HCT116 (cell line): ENCODE measurements at regions not wholly inside any gene's neighbourhood (a gene's known extent, or its start where the extent isn't known, plus 50 kb on each side); places are given as distances from the start of the nearest gene placed in this dataset.

Experiments used
- ATAC-seq: fragments of 200-7000 bp; cut with Tn5 transposase; 2 replicates; pipeline ENCODE4 v1.9.1; 2020; ENCODE audit warnings: mild to moderate bottlenecking, moderate library complexity
- BruUV-seq: library from RNA; stranded (reverse); fragments of 400-500 nt; replicated peaks from 2 replicates; lab custom pipeline; 2021; lab: Mats Ljungman, UMichigan
- CTCF ChIA-PET: fragments of 300-600 bp; sonication (Branson Sonifier 250); formaldehyde crosslinking; loops from one replicate; lab custom pipeline; 2021; ENCODE audit warnings: antibody characterized with exemption; lab: Charles Lee
- POLR2A ChIA-PET: fragments of 300-600, 350-600 bp; sonication (Branson Sonifier 250); formaldehyde crosslinking; loops from one replicate; lab custom pipeline; 2021; ENCODE audit warnings: antibody characterized with exemption; lab: Charles Lee
- RAD21 ChIA-PET, 2 experiments: fragments of 300-600 bp; sonication (Branson Sonifier 250); formaldehyde crosslinking; loops; one replicate each; lab custom pipeline; 2023; ENCODE audit warnings: low total read pairs in 2 of 2; ENCODE audit not compliant: uncharacterized antibody in 2 of 2, unreplicated experiment in 2 of 2, low non-redundant PET in 1 of 2; lab: Charles Lee
- DNase-seq: peaks from one replicate; pipeline ENCODE4 v3.0.0-alpha.2; 2010; ENCODE audit warnings: low read depth, low spot score
- H2AFZ ChIP-seq: fragments of 200-600 bp; shearing (Covaris generic), sonication (generic); 2 replicates; pipeline ENCODE4 v1.6.1; 2017; ENCODE audit warnings: low read depth, mixed run types, mixed read lengths, antibody characterized with exemption, low read length; ENCODE audit not compliant: poor library complexity, severe bottlenecking
- H3K27ac ChIP-seq: 2 replicates; pipeline ENCODE4 v1.5.1; 2012; ENCODE audit warnings: low read depth, low read length
- H3K27me3 ChIP-seq: fragments of 200-600 bp; sonication (generic); 2 replicates; pipeline ENCODE4 v1.6.1; 2016; ENCODE audit warnings: mixed run types, low read length, mixed read lengths; ENCODE audit not compliant: insufficient read depth
- H3K36me3 ChIP-seq, 2 experiments: fragments of 200-500 bp in 1 of 2; fragments of 200-600 bp in 1 of 2; sonication (Bioruptor generic) in 1 of 2; sonication (generic) in 1 of 2; 2 replicates each; pipeline versions ENCODE4 v1.5.1 to v1.6.1; 2014 to 2016; ENCODE audit warnings: low read length in 2 of 2, inconsistent platforms in 1 of 2, mixed read lengths in 1 of 2, mixed run types in 1 of 2; ENCODE audit not compliant: insufficient read depth in 2 of 2, control insufficient read depth in 1 of 2
- H3K4me1 ChIP-seq, 2 experiments: fragments of 200-600 bp in 1 of 2; sonication (generic) in 1 of 2; 2 replicates each; pipeline versions ENCODE4 v1.5.1 to v1.6.1; 2012 to 2017; ENCODE audit warnings: low read length in 2 of 2, inconsistent platforms in 1 of 2, mild to moderate bottlenecking in 1 of 2, mixed read lengths in 1 of 2, mixed run types in 1 of 2, moderate library complexity in 1 of 2; ENCODE audit not compliant: insufficient read depth in 2 of 2, control insufficient read depth in 1 of 2
- H3K4me2 ChIP-seq: fragments of 200-600 bp; sonication (generic); 2 replicates; pipeline ENCODE4 v1.6.1; 2017; ENCODE audit warnings: mixed run types, low read length, mixed read lengths
- H3K4me3 ChIP-seq, 2 experiments: fragments of 200-600 bp in 1 of 2; sonication (generic) in 1 of 2; replicated peaks in 1 of 2; 2 replicates each; pipeline ENCODE4 v1.5.1; 2011 to 2016; ENCODE audit warnings: low read length in 2 of 2, control low read depth in 1 of 2, low read depth in 1 of 2, mild to moderate bottlenecking in 1 of 2, mixed read lengths in 1 of 2, mixed run types in 1 of 2
- H3K79me2 ChIP-seq: fragments of 200-600 bp; sonication (generic); 2 replicates; pipeline ENCODE4 v1.6.1; 2017; ENCODE audit warnings: mild to moderate bottlenecking, mixed run types, low read length, moderate library complexity, mixed read lengths; ENCODE audit not compliant: insufficient read depth
- H3K9ac ChIP-seq: fragments of 200-600 bp; sonication (generic); 2 replicates; pipeline ENCODE4 v1.6.1; 2016; ENCODE audit warnings: low read length, mixed read lengths
- H3K9me2 ChIP-seq: fragments of 200-600 bp; sonication (generic), shearing (Covaris generic); 2 replicates; pipeline ENCODE4 v1.6.1; 2017; ENCODE audit warnings: mixed run types, mild to moderate bottlenecking, moderate library complexity; ENCODE audit not compliant: insufficient read depth
- H3K9me3 ChIP-seq, 2 experiments: fragments of 200-500 bp in 1 of 2; fragments of 200-600 bp in 1 of 2; sonication (Bioruptor generic) in 1 of 2; sonication (generic) in 1 of 2; 2 replicates each; pipeline ENCODE4 v1.6.1; 2014 to 2017; ENCODE audit warnings: low read length in 2 of 2, mixed read lengths in 2 of 2, inconsistent platforms in 1 of 2, low read depth in 1 of 2, mild to moderate bottlenecking in 1 of 2, mixed run types in 1 of 2, moderate library complexity in 1 of 2; ENCODE audit not compliant: control insufficient read depth in 1 of 2, insufficient read depth in 1 of 2
- H4K20me1 ChIP-seq: fragments of 200-600 bp; sonication (generic), shearing (Covaris generic); 2 replicates; pipeline ENCODE4 v1.6.1; 2017; ENCODE audit warnings: mixed run types, mild to moderate bottlenecking, moderate library complexity; ENCODE audit not compliant: insufficient read depth
- EGR1 ChIP-seq: IDR thresholded peaks from 2 replicates; pipeline ENCODE4 v1.6.1; 2012; ENCODE audit warnings: low read depth
- ELF1 ChIP-seq: IDR thresholded peaks from 2 replicates; pipeline ENCODE4 v1.6.1; 2012; ENCODE audit warnings: low read depth, borderline replicate concordance
- EZH2phosphoT487 ChIP-seq: fragments of 200-600 bp; IDR thresholded peaks from 2 replicates; pipeline ENCODE4 v1.6.1; 2018; ENCODE audit warnings: antibody characterized with exemption, borderline replicate concordance
- JUND ChIP-seq: IDR thresholded peaks from 2 replicates; pipeline ENCODE4 v1.6.1; 2012
- POLR2A ChIP-seq: IDR thresholded peaks from 2 replicates; pipeline ENCODE4 v1.7.0; 2011; ENCODE audit warnings: borderline replicate concordance; ENCODE audit not compliant: insufficient read depth, insufficient read length; ENCODE audit errors: extremely low read depth
- POLR2AphosphoS5 ChIP-seq: IDR thresholded peaks from 2 replicates; pipeline ENCODE4 v1.6.1; 2011; ENCODE audit warnings: mild to moderate bottlenecking, low read depth, low read length, moderate library complexity
- RAD21 ChIP-seq: IDR thresholded peaks from 2 replicates; pipeline ENCODE4 v1.6.1; 2012; ENCODE audit warnings: low read depth, mild to moderate bottlenecking
- SRF ChIP-seq: IDR thresholded peaks from 2 replicates; pipeline ENCODE4 v1.6.1; 2012; ENCODE audit warnings: low read depth
- TCF7L2 ChIP-seq: IDR thresholded peaks from 2 replicates; pipeline ENCODE4 v1.7.0; 2011; ENCODE audit warnings: borderline replicate concordance, inconsistent platforms; ENCODE audit not compliant: insufficient read depth, insufficient read length; ENCODE audit errors: extremely low read depth
- intact Hi-C: fragments of 100-400 bp; cut with micrococcal nuclease; formaldehyde crosslinking; loops from 2 replicates; pipeline ENCODE4 v1.10.0; 2022
- TF ChIP-seq, protein P1 (sequence below), 3 experiments: fragments of 200-600 bp in 1 of 3; sonication (generic) in 1 of 3; IDR thresholded peaks in 2 of 3; conservative IDR thresholded peaks in 1 of 3; 2 replicates each; pipeline ENCODE4 v1.5.1; 2012 to 2017; ENCODE audit warnings: low read depth in 2 of 3, low read length in 2 of 3, antibody characterized with exemption in 1 of 3, borderline replicate concordance in 1 of 3, control low read depth in 1 of 3, mild to moderate bottlenecking in 1 of 3, mixed read lengths in 1 of 3, mixed run types in 1 of 3, moderate library complexity in 1 of 3; ENCODE audit not compliant: insufficient read depth in 1 of 3
- TF ChIP-seq, protein P2 (sequence below): IDR thresholded peaks from 2 replicates; pipeline ENCODE4 v1.6.1; 2012; ENCODE audit warnings: low read depth
- TF ChIP-seq, protein P3 (sequence below): IDR thresholded peaks from 2 replicates; pipeline ENCODE4 v1.6.1; 2012
- TF ChIP-seq, protein P4 (sequence below): IDR thresholded peaks from 2 replicates; pipeline ENCODE4 v1.6.1; 2011; ENCODE audit warnings: mild to moderate bottlenecking, low read length, moderate library complexity; ENCODE audit not compliant: insufficient replicate concordance; ENCODE audit errors: extremely low read depth

DNA sequence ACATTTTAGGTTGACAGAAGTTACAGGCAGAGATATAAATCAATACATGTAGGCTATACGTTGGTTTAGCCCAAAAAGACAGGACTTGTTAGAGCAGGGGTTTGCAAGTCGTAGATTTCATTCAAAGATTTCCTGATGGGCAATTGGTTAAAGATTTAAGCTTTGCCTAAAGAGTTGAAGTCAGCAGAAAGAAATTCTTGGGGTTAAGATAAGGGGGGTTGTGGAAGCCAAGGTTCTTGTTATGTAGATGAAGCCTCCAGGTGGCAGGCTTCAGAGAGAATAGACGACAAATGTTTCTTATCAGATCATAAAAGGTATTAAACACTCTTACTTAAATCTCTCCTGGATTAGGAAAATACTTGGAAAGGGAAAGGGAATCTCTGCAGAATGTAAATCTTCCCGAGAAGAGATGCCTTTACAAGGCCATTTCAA is 510.8 kb downstream of the TMTC2 start:
- H3K27me3 ChIP-seq, result no peaks in the 10 kb centered on the region
- intact Hi-C loops, result no loop called here
- no peak overlapping the region for H3K4me2 ChIP-seq
- TF ChIP-seq JUND, result no peak
- TF ChIP-seq TCF7L2, result no peak
- no peak for TF ChIP-seq SRF
- TF ChIP-seq, protein P1, sequence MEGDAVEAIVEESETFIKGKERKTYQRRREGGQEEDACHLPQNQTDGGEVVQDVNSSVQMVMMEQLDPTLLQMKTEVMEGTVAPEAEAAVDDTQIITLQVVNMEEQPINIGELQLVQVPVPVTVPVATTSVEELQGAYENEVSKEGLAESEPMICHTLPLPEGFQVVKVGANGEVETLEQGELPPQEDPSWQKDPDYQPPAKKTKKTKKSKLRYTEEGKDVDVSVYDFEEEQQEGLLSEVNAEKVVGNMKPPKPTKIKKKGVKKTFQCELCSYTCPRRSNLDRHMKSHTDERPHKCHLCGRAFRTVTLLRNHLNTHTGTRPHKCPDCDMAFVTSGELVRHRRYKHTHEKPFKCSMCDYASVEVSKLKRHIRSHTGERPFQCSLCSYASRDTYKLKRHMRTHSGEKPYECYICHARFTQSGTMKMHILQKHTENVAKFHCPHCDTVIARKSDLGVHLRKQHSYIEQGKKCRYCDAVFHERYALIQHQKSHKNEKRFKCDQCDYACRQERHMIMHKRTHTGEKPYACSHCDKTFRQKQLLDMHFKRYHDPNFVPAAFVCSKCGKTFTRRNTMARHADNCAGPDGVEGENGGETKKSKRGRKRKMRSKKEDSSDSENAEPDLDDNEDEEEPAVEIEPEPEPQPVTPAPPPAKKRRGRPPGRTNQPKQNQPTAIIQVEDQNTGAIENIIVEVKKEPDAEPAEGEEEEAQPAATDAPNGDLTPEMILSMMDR (IDR thresholded peaks at IDR 0.05 in 2 of 3, conservative IDR thresholded peaks at IDR 0.05 in 1 of 3; ENCODE audit: borderline replicate concordance in 1 of 3, insufficient read depth in 1 of 3, low read depth in 2 of 3, low read length in 2 of 3), result no peak
- TF ChIP-seq EGR1, result no peak
- no peak for TF ChIP-seq POLR2AphosphoS5
- TF ChIP-seq, protein P2, sequence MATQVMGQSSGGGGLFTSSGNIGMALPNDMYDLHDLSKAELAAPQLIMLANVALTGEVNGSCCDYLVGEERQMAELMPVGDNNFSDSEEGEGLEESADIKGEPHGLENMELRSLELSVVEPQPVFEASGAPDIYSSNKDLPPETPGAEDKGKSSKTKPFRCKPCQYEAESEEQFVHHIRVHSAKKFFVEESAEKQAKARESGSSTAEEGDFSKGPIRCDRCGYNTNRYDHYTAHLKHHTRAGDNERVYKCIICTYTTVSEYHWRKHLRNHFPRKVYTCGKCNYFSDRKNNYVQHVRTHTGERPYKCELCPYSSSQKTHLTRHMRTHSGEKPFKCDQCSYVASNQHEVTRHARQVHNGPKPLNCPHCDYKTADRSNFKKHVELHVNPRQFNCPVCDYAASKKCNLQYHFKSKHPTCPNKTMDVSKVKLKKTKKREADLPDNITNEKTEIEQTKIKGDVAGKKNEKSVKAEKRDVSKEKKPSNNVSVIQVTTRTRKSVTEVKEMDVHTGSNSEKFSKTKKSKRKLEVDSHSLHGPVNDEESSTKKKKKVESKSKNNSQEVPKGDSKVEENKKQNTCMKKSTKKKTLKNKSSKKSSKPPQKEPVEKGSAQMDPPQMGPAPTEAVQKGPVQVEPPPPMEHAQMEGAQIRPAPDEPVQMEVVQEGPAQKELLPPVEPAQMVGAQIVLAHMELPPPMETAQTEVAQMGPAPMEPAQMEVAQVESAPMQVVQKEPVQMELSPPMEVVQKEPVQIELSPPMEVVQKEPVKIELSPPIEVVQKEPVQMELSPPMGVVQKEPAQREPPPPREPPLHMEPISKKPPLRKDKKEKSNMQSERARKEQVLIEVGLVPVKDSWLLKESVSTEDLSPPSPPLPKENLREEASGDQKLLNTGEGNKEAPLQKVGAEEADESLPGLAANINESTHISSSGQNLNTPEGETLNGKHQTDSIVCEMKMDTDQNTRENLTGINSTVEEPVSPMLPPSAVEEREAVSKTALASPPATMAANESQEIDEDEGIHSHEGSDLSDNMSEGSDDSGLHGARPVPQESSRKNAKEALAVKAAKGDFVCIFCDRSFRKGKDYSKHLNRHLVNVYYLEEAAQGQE, result no peak
- TF ChIP-seq POLR2A, result no peak
- no peak for TF ChIP-seq RAD21
- TF ChIP-seq, protein P3, sequence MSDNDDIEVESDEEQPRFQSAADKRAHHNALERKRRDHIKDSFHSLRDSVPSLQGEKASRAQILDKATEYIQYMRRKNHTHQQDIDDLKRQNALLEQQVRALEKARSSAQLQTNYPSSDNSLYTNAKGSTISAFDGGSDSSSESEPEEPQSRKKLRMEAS, result no peak
- TF ChIP-seq, protein P4, sequence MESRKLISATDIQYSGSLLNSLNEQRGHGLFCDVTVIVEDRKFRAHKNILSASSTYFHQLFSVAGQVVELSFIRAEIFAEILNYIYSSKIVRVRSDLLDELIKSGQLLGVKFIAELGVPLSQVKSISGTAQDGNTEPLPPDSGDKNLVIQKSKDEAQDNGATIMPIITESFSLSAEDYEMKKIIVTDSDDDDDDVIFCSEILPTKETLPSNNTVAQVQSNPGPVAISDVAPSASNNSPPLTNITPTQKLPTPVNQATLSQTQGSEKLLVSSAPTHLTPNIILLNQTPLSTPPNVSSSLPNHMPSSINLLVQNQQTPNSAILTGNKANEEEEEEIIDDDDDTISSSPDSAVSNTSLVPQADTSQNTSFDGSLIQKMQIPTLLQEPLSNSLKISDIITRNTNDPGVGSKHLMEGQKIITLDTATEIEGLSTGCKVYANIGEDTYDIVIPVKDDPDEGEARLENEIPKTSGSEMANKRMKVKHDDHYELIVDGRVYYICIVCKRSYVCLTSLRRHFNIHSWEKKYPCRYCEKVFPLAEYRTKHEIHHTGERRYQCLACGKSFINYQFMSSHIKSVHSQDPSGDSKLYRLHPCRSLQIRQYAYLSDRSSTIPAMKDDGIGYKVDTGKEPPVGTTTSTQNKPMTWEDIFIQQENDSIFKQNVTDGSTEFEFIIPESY, result no peak
- no peak for TF ChIP-seq EZH2phosphoT487
- no peak for TF ChIP-seq ELF1
- H3K4me1 ChIP-seq, result no peaks in the 10 kb centered on the region
- BruUV-seq, result no TSS peak
- CTCF ChIA-PET, result no interaction called here
- no peak overlapping the region for H3K27ac ChIP-seq
- DNase-seq, result no peak
- H3K9me3 ChIP-seq, result no peaks in the 10 kb centered on the region
- no peak for ATAC-seq
- RAD21 ChIA-PET, result no interaction called here
- H3K4me3 ChIP-seq, result no peak overlapping the region
- no peaks in the 10 kb centered on the region for H3K9me2 ChIP-seq
- no peak overlapping the region for H3K9ac ChIP-seq
- POLR2A ChIA-PET, result no interaction called here
- H3K36me3 ChIP-seq, result no peaks in the 10 kb centered on the region
- no peak overlapping the region for H2AFZ ChIP-seq
- no peaks in the 10 kb centered on the region for H4K20me1 ChIP-seq
- H3K79me2 ChIP-seq, result no peaks in the 10 kb centered on the region
